ENCODE measurements at regions not wholly inside any gene's neighbourhood (a gene's known extent, or its start where the extent isn't known, plus 50 kb on each side); places are given as distances from the start of the nearest gene placed in this dataset.

DNA sequence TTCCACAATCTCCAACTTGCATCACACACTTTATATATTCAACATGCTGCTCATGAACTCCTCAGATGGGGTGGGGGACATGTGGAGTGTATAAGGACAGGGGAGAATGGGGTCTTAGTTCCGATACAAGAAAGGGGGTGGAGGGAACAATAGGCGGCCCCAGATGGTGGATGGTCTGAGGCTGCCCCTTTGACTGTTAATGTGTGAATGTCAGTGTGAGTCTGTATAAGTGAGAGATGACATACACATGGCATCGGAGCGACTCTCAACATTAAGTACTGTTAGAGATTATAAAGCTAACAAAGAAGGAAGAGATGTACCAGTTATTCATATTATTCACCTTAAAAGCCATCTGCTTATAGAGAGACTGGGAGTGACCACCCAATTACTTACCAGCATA, 193.1 kb downstream of the AXIN2 start:
- TF ChIP-seq, protein P1, sequence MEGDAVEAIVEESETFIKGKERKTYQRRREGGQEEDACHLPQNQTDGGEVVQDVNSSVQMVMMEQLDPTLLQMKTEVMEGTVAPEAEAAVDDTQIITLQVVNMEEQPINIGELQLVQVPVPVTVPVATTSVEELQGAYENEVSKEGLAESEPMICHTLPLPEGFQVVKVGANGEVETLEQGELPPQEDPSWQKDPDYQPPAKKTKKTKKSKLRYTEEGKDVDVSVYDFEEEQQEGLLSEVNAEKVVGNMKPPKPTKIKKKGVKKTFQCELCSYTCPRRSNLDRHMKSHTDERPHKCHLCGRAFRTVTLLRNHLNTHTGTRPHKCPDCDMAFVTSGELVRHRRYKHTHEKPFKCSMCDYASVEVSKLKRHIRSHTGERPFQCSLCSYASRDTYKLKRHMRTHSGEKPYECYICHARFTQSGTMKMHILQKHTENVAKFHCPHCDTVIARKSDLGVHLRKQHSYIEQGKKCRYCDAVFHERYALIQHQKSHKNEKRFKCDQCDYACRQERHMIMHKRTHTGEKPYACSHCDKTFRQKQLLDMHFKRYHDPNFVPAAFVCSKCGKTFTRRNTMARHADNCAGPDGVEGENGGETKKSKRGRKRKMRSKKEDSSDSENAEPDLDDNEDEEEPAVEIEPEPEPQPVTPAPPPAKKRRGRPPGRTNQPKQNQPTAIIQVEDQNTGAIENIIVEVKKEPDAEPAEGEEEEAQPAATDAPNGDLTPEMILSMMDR (IDR thresholded peaks at IDR 0.05) = no peak
- TF ChIP-seq EZH2 (IDR thresholded peaks at IDR 0.05; ENCODE audit: borderline replicate concordance, insufficient read depth, low read depth, low read length, poor library complexity, severe bottlenecking) = no peak
